HG02759 (cell line): ENCODE measurements at regions not wholly inside any gene's neighbourhood (a gene's known extent, or its start where the extent isn't known, plus 50 kb on each side); places are given as distances from the start of the nearest gene placed in this dataset.

ENCODE experiments used
- ATAC-seq: cut with Tn5 transposase; IDR thresholded peaks from one replicate; pipeline ENCODE4 v1.9.1; 2021; ENCODE audit warnings: mild to moderate bottlenecking, moderate library complexity; ENCODE audit not compliant: unreplicated experiment

- ATAC-seq = no peak
Observed at GRCh38 chrX:76228499-76228898, 55.6 kb downstream of the PBDC1 start.

GRCh38 chrX:76248901-76249300, 76.0 kb downstream of the PBDC1 start:
- no peak for ATAC-seq

DNA sequence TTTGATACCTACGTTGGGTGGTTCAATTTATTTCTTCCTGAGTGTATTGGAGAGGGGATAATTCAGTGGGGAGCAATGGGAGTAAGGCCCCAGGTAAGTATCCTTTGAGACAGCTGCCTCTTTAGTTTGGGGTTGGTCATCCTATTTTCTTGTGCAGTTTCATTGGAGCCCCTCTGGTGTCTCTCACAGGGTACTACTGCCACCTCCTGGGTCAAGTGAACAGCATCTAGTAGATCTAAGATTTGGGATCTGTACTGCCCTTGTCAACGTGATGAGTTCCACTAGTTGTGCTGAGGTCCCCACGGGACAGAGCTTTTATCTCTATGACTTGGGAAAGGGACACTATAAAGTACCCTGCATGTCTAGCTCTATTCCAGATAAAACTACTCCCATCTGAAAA, 80.6 kb downstream of the PBDC1 start:
- ATAC-seq = peak; percentile 97

DNA sequence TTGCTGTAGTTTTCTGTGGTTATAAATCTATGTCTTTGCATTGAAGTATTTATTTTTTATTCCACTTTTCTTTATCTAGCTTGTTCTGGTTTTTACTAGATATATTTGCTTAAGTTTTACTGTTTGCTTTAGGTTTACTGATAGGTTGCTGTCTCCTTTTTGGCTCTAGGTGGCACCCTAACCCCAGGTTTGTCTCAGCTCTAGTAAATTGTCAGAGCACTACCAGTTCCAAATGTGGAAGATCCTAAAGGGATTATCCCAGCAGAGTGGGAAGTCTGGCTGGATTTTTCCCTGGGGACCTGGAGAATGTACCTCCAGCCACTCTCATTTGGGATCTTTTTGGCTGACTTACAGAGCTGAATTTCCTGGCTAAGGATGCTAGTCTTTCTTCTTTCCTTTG, 106.1 kb downstream of the PBDC1 start:
- peak; percentile 73 for ATAC-seq
